PC-9 (cell line): ENCODE measurements at regions not wholly inside any gene's neighbourhood (a gene's known extent, or its start where the extent isn't known, plus 50 kb on each side); places are given as distances from the start of the nearest gene placed in this dataset.

Experiments
- CTCF ChIP-seq: fragments of 200-600 bp; sonication (generic); conservative IDR thresholded peaks from 2 replicates; pipeline ENCODE4 v1.6.1; 2017; ENCODE audit warnings: mixed run types, antibody characterized with exemption, mild to moderate bottlenecking, moderate library complexity
- EZH2 ChIP-seq: fragments of 200-600 bp; sonication (generic); IDR thresholded peaks from 2 replicates; pipeline ENCODE4 v1.8.0; 2017; ENCODE audit warnings: antibody characterized with exemption, low read depth

DNA sequence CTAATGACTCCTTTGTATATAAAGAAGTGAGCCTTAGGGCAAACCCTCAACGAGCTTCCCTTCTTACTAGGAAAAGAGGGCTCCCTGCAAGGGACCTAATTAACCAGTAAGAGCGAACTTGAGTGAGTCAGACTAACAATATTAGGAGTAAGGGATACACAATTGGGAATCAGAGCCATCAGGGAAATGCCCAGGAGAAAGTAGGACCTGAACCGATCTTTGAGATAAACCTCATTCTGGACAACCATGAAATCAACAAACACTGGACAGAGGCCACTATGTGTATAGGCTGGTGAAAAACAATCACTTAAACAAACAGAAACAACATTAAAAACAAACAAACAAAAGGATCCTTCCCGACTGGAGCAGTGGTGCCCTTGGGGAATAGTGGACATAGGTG lies 120.8 kb downstream of the EDN1 start:
- TF ChIP-seq CTCF (no peak), EZH2 (no peak)
